Upper lobe of left lung (tissue), 6 donors: ENCODE measurements at regions not wholly inside any gene's neighbourhood (a gene's known extent, or its start where the extent isn't known, plus 50 kb on each side); places are given as distances from the start of the nearest gene placed in this dataset.

ENCODE experiments used
- ATAC-seq, 2 donors: fragments of 200-7000 bp; cut with Tn5 transposase; one replicate each; pipeline ENCODE4 v1.9.1; 2022; ENCODE audit warnings: mild to moderate bottlenecking in 2 of 2, moderate library complexity in 2 of 2; ENCODE audit not compliant: low FRiP score in 2 of 2
- DNase-seq, 2 donors: peaks; one replicate each; pipeline ENCODE4 v3.0.0-alpha.2; 2019 to 2020
- H3K27ac ChIP-seq, 4 donors: fragments of 200-600 bp; sonication (generic); one replicate each; pipeline ENCODE4 v1.5.1; 2016 to 2019
- H3K27me3 ChIP-seq, 4 donors: fragments of 200-600 bp; sonication (generic); one replicate each; pipeline ENCODE4 v1.5.1; 2017 to 2019
- H3K36me3 ChIP-seq, 4 donors: fragments of 200-600 bp; sonication (generic); one replicate each; pipeline ENCODE4 v1.5.1; 2016 to 2019
- H3K4me1 ChIP-seq, 4 donors: fragments of 200-600 bp; sonication (generic); one replicate each; pipeline ENCODE4 v1.5.1; 2018 to 2019
- H3K4me3 ChIP-seq, 4 donors: fragments of 200-600 bp; sonication (generic); one replicate each; pipeline ENCODE4 v1.5.1; 2017 to 2019; ENCODE audit warnings: mild to moderate bottlenecking in 2 of 4, moderate library complexity in 1 of 4
- H3K9me3 ChIP-seq, 4 donors: fragments of 200-600 bp; sonication (generic); one replicate each; pipeline ENCODE4 v1.5.1; 2018 to 2019
- CTCF ChIP-seq, 6 experiments: fragments of 450-650 bp in 4 of 6; fragments of 200-600 bp in 2 of 6; sonication (generic) in 2 of 6; IDR thresholded peaks; one replicate each; pipeline ENCODE4 v1.5.1; 2016 to 2019; ENCODE audit warnings: antibody characterized with exemption in 6 of 6
- EP300 ChIP-seq, 4 donors: sonication (generic); formaldehyde crosslinking; IDR thresholded peaks; one replicate each; pipeline ENCODE4 v1.5.1; 2017; ENCODE audit warnings: antibody characterized with exemption in 4 of 4, control low read depth in 2 of 4
- POLR2A ChIP-seq, 4 donors: fragments of 450-650 bp; IDR thresholded peaks; one replicate each; pipeline ENCODE4 v1.5.1; 2016 to 2017; ENCODE audit warnings: antibody characterized with exemption in 4 of 4, mild to moderate bottlenecking in 2 of 4
- POLR2AphosphoS5 ChIP-seq, 2 donors: sonication (generic); formaldehyde crosslinking; IDR thresholded peaks; one replicate each; pipeline ENCODE4 v1.5.1; 2017; ENCODE audit warnings: antibody characterized with exemption in 2 of 2
- WGBS, 2 donors: methylation state at CpG; one replicate each; pipeline ENCODE4 v1.1.5; 2017 to 2018; 5-methylcytosine and 5-hydroxymethylcytosine counted together
- donor health status: DM: no; HTN: no; CAD: no; lungs with moderate emphysema.
- donor health status: DM: no; HTN: yes; CAD: no; lungs with severe emphysema.

DNA sequence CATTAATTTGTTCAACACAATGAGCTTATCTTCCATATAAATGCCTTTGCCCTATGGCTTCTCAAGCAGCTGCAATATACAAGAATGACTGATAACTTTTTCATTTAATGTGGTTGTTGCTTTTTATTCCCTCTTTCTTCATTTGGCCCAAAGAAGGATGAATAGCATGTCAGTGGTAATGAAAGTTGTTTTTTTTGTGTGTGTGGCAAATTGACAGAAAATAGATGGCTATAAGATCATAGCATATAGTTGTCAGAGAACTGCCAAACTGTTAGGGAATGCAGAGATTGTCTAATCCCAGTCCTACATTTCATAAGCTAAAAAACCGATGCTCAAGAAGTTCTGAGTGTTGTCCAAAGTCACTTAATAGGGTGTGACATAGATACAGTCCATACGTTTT is 244.3 kb downstream of the ACTR3 start:
- TF ChIP-seq POLR2A (IDR thresholded peaks at IDR 0.05) (no peak), EP300 (IDR thresholded peaks at IDR 0.05) (no peak)
- DNase-seq = no peak
- WGBS, 2 donors = 31 to 36% methylated on average over 2 of the region's 2 CpGs

DNA sequence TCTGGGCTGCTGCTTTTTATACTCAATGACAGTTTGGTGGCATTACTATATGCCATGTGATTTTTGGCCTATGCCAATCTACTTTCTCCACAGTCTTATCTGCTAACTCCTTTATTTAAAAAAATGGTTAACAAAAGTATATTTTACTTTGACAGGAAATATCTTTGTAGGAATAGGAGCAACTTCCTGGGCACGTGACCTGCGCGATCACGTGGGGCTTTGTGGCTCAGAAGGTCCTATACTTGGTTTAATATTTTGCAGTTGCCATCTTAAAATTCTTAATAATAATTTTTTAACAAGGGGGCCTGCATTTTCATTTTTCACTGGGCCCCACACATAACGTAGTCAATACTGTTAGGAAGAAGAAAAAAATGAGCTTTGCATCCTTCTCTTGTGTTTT is 249.7 kb downstream of the ACTR3 start:
- H3K27ac ChIP-seq = no peak overlapping the region
- 90 to 95% methylated on average over 5 of the region's 5 CpGs for WGBS, 2 donors
- TF ChIP-seq POLR2A (IDR thresholded peaks at IDR 0.05) = no peak
- no peak for TF ChIP-seq EP300 (IDR thresholded peaks at IDR 0.05)
- no peak for TF ChIP-seq POLR2AphosphoS5 (IDR thresholded peaks at IDR 0.05)
- no peak for TF ChIP-seq CTCF (IDR thresholded peaks at IDR 0.05)
- H3K9me3 ChIP-seq = no peaks in the 10 kb centered on the region
- no peaks in the 10 kb centered on the region for H3K36me3 ChIP-seq
- H3K4me1 ChIP-seq = no peaks in the 10 kb centered on the region
- H3K4me3 ChIP-seq = no peak overlapping the region
- ATAC-seq = no peak
- no peaks in the 10 kb centered on the region for H3K27me3 ChIP-seq
- DNase-seq = no peak

More for the DNA sequence above, 244.3 kb downstream of the ACTR3 start:
- Histone ChIP-seq H3K9me3 (no peaks in the 10 kb centered on the region), H3K27me3 (no peaks in the 10 kb centered on the region), H3K4me3 (no peak overlapping the region), H3K4me1 (no peaks in the 10 kb centered on the region), H3K27ac (no peak overlapping the region), H3K36me3 (no peaks in the 10 kb centered on the region)
- no peak for ATAC-seq

- Histone ChIP-seq H3K36me3 (no peaks in the 10 kb centered on the region), H3K27me3 (no peaks in the 10 kb centered on the region), H3K27ac (no peak overlapping the region), H3K4me3 (no peak overlapping the region), H3K9me3 (no peaks in the 10 kb centered on the region), H3K4me1 (no peaks in the 10 kb centered on the region)
- DNase-seq (no peak), ATAC-seq (no peak)
- TF ChIP-seq POLR2AphosphoS5 (IDR thresholded peaks at IDR 0.05) (no peak), EP300 (IDR thresholded peaks at IDR 0.05) (no peak), CTCF (IDR thresholded peaks at IDR 0.05) (no peak), POLR2A (IDR thresholded peaks at IDR 0.05) (no peak)
- 69 to 76% methylated on average over 6 of the region's 6 CpGs for WGBS, 2 donors
These were observed 266.6 kb downstream of the ACTR3 start for GRCh38 chr2:114156366-114157056.

DNA sequence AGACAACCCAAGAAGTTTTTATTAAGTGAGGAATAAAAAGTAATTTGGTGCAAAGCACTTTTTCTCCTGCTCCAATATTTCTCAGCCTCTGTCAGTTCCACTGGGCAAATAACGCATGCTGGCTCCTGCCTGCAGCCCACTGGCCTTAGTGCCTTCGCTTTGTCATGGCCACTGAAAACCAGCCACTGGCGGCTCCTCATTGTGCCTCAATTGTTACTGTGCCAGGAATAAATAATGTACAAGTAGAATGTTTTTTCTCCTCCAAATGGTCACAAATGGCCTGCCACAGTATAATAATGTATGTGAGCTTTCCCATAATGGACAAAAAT is 267.1 kb downstream of the ACTR3 start:
- Histone ChIP-seq H3K9me3 (no peaks in the 10 kb centered on the region), H3K36me3 (no peaks in the 10 kb centered on the region), H3K27me3 (no peaks in the 10 kb centered on the region), H3K27ac (no peak overlapping the region), H3K4me1 (no peaks in the 10 kb centered on the region), H3K4me3 (no peak overlapping the region)
- DNase-seq (no peak), ATAC-seq (no peak)
- WGBS, 2 donors = 87 to 91% methylated on average over 3 of the region's 3 CpGs
- no peak for TF ChIP-seq POLR2AphosphoS5 (IDR thresholded peaks at IDR 0.05)
- no peak for TF ChIP-seq CTCF (IDR thresholded peaks at IDR 0.05)
- no peak for TF ChIP-seq POLR2A (IDR thresholded peaks at IDR 0.05)
- no peak for TF ChIP-seq EP300 (IDR thresholded peaks at IDR 0.05)

DNA sequence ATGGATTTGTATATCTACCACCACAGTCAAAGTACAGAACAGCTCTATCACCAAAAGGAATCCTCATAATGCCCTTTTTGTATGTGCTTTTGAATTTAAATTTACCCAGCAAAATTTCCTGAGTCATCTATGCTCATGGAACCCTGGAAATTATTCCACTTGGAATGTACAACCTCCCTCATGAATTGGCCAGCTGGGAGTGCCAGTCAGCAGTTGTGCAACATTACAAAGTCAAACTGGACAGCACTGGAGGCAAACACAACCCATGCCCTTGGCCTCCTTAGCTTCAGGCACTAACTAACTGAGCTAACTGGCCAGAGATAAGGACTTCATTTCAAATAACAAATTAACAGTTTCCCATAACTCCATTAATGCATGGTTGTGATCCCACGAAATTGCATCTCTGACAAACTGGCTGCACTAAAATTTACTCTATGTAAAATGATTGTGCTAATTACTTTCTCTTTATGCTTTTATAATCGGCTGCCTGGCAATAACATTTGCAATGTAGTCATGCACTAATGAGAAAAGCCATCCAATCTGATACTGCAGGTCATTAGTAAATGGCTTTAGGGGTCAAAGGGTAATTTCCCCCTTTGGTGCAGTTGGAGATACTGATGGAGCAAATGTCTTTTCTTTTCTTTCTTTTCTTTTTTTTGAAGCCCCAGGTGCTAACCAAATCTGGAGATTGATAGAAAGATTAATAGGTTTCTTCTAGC is 270.5 kb downstream of the ACTR3 start:
- Histone ChIP-seq H3K4me1 (no peaks in the 10 kb centered on the region), H3K27ac (no peak overlapping the region), H3K27me3 (no peaks in the 10 kb centered on the region), H3K36me3 (no peaks in the 10 kb centered on the region), H3K4me3 (no peak overlapping the region), H3K9me3 (no peaks in the 10 kb centered on the region)
- TF ChIP-seq POLR2A (IDR thresholded peaks at IDR 0.05) (no peak), EP300 (IDR thresholded peaks at IDR 0.05) (no peak), POLR2AphosphoS5 (IDR thresholded peaks at IDR 0.05) (no peak)
- WGBS, 2 donors = 55 to 65% methylated on average over 2 of the region's 2 CpGs
- ATAC-seq = no peak
- no peak for DNase-seq

GRCh38 chr2:114161371-114161770 is 271.5 kb downstream of the ACTR3 start:
- TF ChIP-seq CTCF (IDR thresholded peaks at IDR 0.05) = no peak
- no peak for TF ChIP-seq EP300 (IDR thresholded peaks at IDR 0.05)
- TF ChIP-seq POLR2AphosphoS5 (IDR thresholded peaks at IDR 0.05) = no peak
- TF ChIP-seq POLR2A (IDR thresholded peaks at IDR 0.05) = no peak
- DNase-seq (no peak), ATAC-seq (no peak)
- Histone ChIP-seq H3K36me3 (no peaks in the 10 kb centered on the region), H3K27ac (no peak overlapping the region), H3K27me3 (no peaks in the 10 kb centered on the region), H3K9me3 (no peaks in the 10 kb centered on the region), H3K4me1 (no peaks in the 10 kb centered on the region), H3K4me3 (no peak overlapping the region)
- 80 to 82% methylated on average over 4 of the region's 4 CpGs for WGBS, 2 donors
